Fibroblast of lung (primary cell): ENCODE measurements at regions not wholly inside any gene's neighbourhood (a gene's known extent, or its start where the extent isn't known, plus 50 kb on each side); places are given as distances from the start of the nearest gene placed in this dataset.

Experiments used
- EZH2 ChIP-seq: IDR thresholded peaks from 2 replicates; pipeline ENCODE4 v1.5.1; 2012; ENCODE audit warnings: low read length, control low read depth, mild to moderate bottlenecking; ENCODE audit errors: missing control alignments
- TF ChIP-seq, protein P1 (sequence below), 2 donors: IDR thresholded peaks in 1 of 2; conservative IDR thresholded peaks in 1 of 2; 1 replicate in 1 of 2; 2 replicates in 1 of 2; pipeline ENCODE4 v1.5.1; 2011 to 2012; ENCODE audit warnings: low read length in 2 of 2, control low read depth in 1 of 2, inconsistent platforms in 1 of 2, low read depth in 1 of 2, mild to moderate bottlenecking in 1 of 2

DNA sequence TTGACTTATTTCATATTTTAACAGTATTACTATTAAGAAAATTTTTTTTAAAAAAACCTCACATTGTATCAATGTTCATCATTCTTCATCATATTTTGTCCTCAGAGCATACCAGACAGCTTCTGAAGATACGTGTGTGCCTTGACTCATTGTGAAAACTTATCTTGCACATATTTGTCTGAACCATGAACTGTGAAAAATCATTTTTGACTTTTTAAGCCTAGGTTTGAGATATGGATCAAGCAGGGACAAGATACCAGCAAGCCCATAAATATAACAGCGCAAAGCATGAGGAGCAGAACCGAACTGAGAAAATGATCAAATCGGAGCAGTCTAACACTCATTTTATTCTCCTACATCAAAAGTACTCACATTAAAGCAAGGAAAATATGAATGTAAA is 506.0 kb downstream of the BRINP3 start:
- TF ChIP-seq, protein P1, sequence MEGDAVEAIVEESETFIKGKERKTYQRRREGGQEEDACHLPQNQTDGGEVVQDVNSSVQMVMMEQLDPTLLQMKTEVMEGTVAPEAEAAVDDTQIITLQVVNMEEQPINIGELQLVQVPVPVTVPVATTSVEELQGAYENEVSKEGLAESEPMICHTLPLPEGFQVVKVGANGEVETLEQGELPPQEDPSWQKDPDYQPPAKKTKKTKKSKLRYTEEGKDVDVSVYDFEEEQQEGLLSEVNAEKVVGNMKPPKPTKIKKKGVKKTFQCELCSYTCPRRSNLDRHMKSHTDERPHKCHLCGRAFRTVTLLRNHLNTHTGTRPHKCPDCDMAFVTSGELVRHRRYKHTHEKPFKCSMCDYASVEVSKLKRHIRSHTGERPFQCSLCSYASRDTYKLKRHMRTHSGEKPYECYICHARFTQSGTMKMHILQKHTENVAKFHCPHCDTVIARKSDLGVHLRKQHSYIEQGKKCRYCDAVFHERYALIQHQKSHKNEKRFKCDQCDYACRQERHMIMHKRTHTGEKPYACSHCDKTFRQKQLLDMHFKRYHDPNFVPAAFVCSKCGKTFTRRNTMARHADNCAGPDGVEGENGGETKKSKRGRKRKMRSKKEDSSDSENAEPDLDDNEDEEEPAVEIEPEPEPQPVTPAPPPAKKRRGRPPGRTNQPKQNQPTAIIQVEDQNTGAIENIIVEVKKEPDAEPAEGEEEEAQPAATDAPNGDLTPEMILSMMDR (conservative IDR thresholded peaks at IDR 0.05 in 1 of 2, IDR thresholded peaks at IDR 0.05 in 1 of 2; ENCODE audit: low read depth in 1 of 2, low read length in 2 of 2): no peak
- no peak for TF ChIP-seq EZH2
